HEK293 (cell line): ENCODE measurements at regions not wholly inside any gene's neighbourhood (a gene's known extent, or its start where the extent isn't known, plus 50 kb on each side); places are given as distances from the start of the nearest gene placed in this dataset.

Experiments used
- CTCF ChIA-PET: fragments of 350-600 bp; formaldehyde crosslinking; extraction: SDS; loops from one replicate; lab custom pipeline; 2021; ENCODE audit warnings: antibody characterized with exemption; lab: Yijun Ruan, JAX
- POLR2A ChIA-PET: fragments of 300-600 bp; formaldehyde crosslinking; extraction: SDS; loops from one replicate; lab custom pipeline; 2020; ENCODE audit warnings: antibody characterized with exemption, inconsistent platforms; lab: Yijun Ruan, JAX
- H3K27ac ChIP-seq: fragments of 200-500 bp; sonication (Bioruptor generic); 2 replicates; pipeline ENCODE4 v1.5.1; 2014; ENCODE audit warnings: low read depth, low read length, control low read depth, inconsistent platforms; ENCODE audit errors: extremely low read depth
- H3K36me3 ChIP-seq, 2 experiments: fragments of 200-500 bp in 1 of 2; sonication (Bioruptor generic) in 1 of 2; 1 replicate in 1 of 2; 2 replicates in 1 of 2; pipeline ENCODE4 v1.5.1; 2014 to 2017; ENCODE audit warnings: inconsistent platforms in 2 of 2, low read length in 2 of 2; ENCODE audit not compliant: control insufficient read depth in 2 of 2, insufficient read depth in 1 of 2
- H3K4me1 ChIP-seq: fragments of 200-500 bp; sonication (Bioruptor generic); 2 replicates; pipeline ENCODE4 v1.5.1; 2014; ENCODE audit warnings: mild to moderate bottlenecking, low read length, inconsistent platforms; ENCODE audit not compliant: control insufficient read depth, insufficient read depth
- H3K4me3 ChIP-seq: 2 replicates; pipeline ENCODE4 v1.5.1; 2011; ENCODE audit warnings: low read depth, mild to moderate bottlenecking, control low read depth, low read length, moderate library complexity
- H3K9me3 ChIP-seq: fragments of 200-500 bp; sonication (Bioruptor generic); 2 replicates; pipeline ENCODE4 v1.5.1; 2014; ENCODE audit warnings: low read depth, low read length, inconsistent platforms; ENCODE audit not compliant: control insufficient read depth, insufficient read depth
- PRDM1 ChIP-seq: fragments of 450-650 bp; formaldehyde crosslinking; IDR thresholded peaks from 2 replicates; pipeline ENCODE4; 2016; ENCODE audit warnings: missing biosample characterization, missing genetic modification characterization
- PRDM10 ChIP-seq: fragments of 450-650 bp; formaldehyde crosslinking; IDR thresholded peaks from 2 replicates; pipeline ENCODE4 v1.5.1; 2016; ENCODE audit warnings: missing biosample characterization, missing genetic modification characterization
- SCRT1 ChIP-seq: fragments of 450-650 bp; formaldehyde crosslinking; IDR thresholded peaks from 2 replicates; pipeline ENCODE4 v1.5.1; 2016; ENCODE audit warnings: missing biosample characterization, missing genetic modification characterization, borderline replicate concordance
- SETDB1 ChIP-seq: IDR thresholded peaks from one replicate; pipeline ENCODE4 v1.6.1; 2017; ENCODE audit warnings: mild to moderate bottlenecking, low read length, moderate library complexity, mixed read lengths; ENCODE audit not compliant: insufficient read length
- SP7 ChIP-seq: fragments of 450-650 bp; formaldehyde crosslinking; IDR thresholded peaks from 2 replicates; pipeline ENCODE4 v1.5.1; 2016; ENCODE audit warnings: missing biosample characterization, missing genetic modification characterization
- YY2 ChIP-seq: fragments of 450-650 bp; formaldehyde crosslinking; IDR thresholded peaks from 2 replicates; pipeline ENCODE4 v1.5.1; 2016; ENCODE audit warnings: missing biosample characterization, missing genetic modification characterization
- ZNF133 ChIP-seq: fragments of 450-650 bp; formaldehyde crosslinking; IDR thresholded peaks from 2 replicates; pipeline ENCODE4 v1.5.1; 2016; ENCODE audit warnings: missing biosample characterization, missing genetic modification characterization
- ZNF138 ChIP-seq: fragments of 450-650 bp; formaldehyde crosslinking; IDR thresholded peaks from 2 replicates; pipeline ENCODE4 v1.5.1; 2016; ENCODE audit warnings: missing biosample characterization, missing genetic modification characterization, borderline replicate concordance
- ZNF148 ChIP-seq: fragments of 450-650 bp; formaldehyde crosslinking; IDR thresholded peaks from 2 replicates; pipeline ENCODE4 v1.5.0; 2017; ENCODE audit warnings: missing biosample characterization, missing genetic modification characterization, borderline replicate concordance
- ZNF157 ChIP-seq: fragments of 450-650 bp; formaldehyde crosslinking; IDR thresholded peaks from 2 replicates; pipeline ENCODE4 v1.5.1; 2016; ENCODE audit warnings: missing biosample characterization, missing genetic modification characterization
- ZNF169 ChIP-seq: fragments of 450-650 bp; formaldehyde crosslinking; IDR thresholded peaks from 2 replicates; pipeline ENCODE4 v1.5.1; 2016; ENCODE audit warnings: missing biosample characterization, missing genetic modification characterization
- ZNF292 ChIP-seq: fragments of 450-650 bp; formaldehyde crosslinking; IDR thresholded peaks from 2 replicates; pipeline ENCODE4 v1.5.1; 2016; ENCODE audit warnings: low read depth, missing biosample characterization, missing genetic modification characterization, borderline replicate concordance
- ZNF302 ChIP-seq: fragments of 450-650 bp; formaldehyde crosslinking; IDR thresholded peaks from 2 replicates; pipeline ENCODE4 v1.5.1; 2016; ENCODE audit warnings: missing biosample characterization, missing genetic modification characterization, low read depth
- ZNF324 ChIP-seq: fragments of 450-650 bp; formaldehyde crosslinking; IDR thresholded peaks from 2 replicates; pipeline ENCODE4 v1.5.1; 2016; ENCODE audit warnings: missing biosample characterization, missing genetic modification characterization
- ZNF354C ChIP-seq: fragments of 450-650 bp; formaldehyde crosslinking; IDR thresholded peaks from 2 replicates; pipeline ENCODE4 v1.5.1; 2016; ENCODE audit warnings: missing biosample characterization, missing genetic modification characterization, low read depth, borderline replicate concordance
- ZNF391 ChIP-seq: fragments of 450-650 bp; formaldehyde crosslinking; IDR thresholded peaks from 2 replicates; pipeline ENCODE4 v1.5.1; 2016; ENCODE audit warnings: low read depth, missing biosample characterization, missing genetic modification characterization, borderline replicate concordance
- ZNF394 ChIP-seq: fragments of 450-650 bp; formaldehyde crosslinking; IDR thresholded peaks from 2 replicates; pipeline ENCODE4 v1.5.1; 2016; ENCODE audit warnings: missing biosample characterization, missing genetic modification characterization, mild to moderate bottlenecking, moderate library complexity, borderline replicate concordance
- ZNF398 ChIP-seq: fragments of 450-650 bp; formaldehyde crosslinking; IDR thresholded peaks from 2 replicates; pipeline ENCODE4 v1.5.1; 2017; ENCODE audit warnings: missing biosample characterization, missing genetic modification characterization
- ZNF404 ChIP-seq: fragments of 450-650 bp; formaldehyde crosslinking; IDR thresholded peaks from 2 replicates; pipeline ENCODE4 v1.5.1; 2017; ENCODE audit warnings: missing biosample characterization, missing genetic modification characterization
- ZNF433 ChIP-seq: fragments of 450-650 bp; formaldehyde crosslinking; IDR thresholded peaks from 2 replicates; pipeline ENCODE4 v1.5.1; 2016; ENCODE audit warnings: missing biosample characterization, missing genetic modification characterization, low read depth
- ZNF558 ChIP-seq: fragments of 450-650 bp; formaldehyde crosslinking; IDR thresholded peaks from 2 replicates; pipeline ENCODE4 v1.5.1; 2016; ENCODE audit warnings: missing biosample characterization, missing genetic modification characterization
- ZNF596 ChIP-seq: fragments of 450-650 bp; IDR thresholded peaks from 2 replicates; pipeline ENCODE4 v1.5.0; 2018; ENCODE audit warnings: missing biosample characterization, mild to moderate bottlenecking, missing genetic modification characterization, moderate library complexity
- ZNF600 ChIP-seq: fragments of 450-650 bp; formaldehyde crosslinking; IDR thresholded peaks from 2 replicates; pipeline ENCODE4 v1.5.1; 2016; ENCODE audit warnings: missing biosample characterization, missing genetic modification characterization
- ZNF654 ChIP-seq: fragments of 450-650 bp; formaldehyde crosslinking; IDR thresholded peaks from 2 replicates; pipeline ENCODE4 v1.5.1; 2016; ENCODE audit warnings: low read depth, missing biosample characterization, missing genetic modification characterization
- ZNF677 ChIP-seq: fragments of 450-650 bp; IDR thresholded peaks from 2 replicates; pipeline ENCODE4 v1.5.0; 2018; ENCODE audit warnings: missing biosample characterization, mild to moderate bottlenecking, missing genetic modification characterization, moderate library complexity
- ZNF785 ChIP-seq: fragments of 450-650 bp; formaldehyde crosslinking; IDR thresholded peaks from 2 replicates; pipeline ENCODE4 v1.5.1; 2016; ENCODE audit warnings: missing biosample characterization, missing genetic modification characterization
- TF ChIP-seq, protein P1 (sequence below): fragments of 450-650 bp; formaldehyde crosslinking; IDR thresholded peaks from 2 replicates; pipeline ENCODE4 v1.5.1; 2016; ENCODE audit warnings: missing biosample characterization, missing genetic modification characterization

DNA sequence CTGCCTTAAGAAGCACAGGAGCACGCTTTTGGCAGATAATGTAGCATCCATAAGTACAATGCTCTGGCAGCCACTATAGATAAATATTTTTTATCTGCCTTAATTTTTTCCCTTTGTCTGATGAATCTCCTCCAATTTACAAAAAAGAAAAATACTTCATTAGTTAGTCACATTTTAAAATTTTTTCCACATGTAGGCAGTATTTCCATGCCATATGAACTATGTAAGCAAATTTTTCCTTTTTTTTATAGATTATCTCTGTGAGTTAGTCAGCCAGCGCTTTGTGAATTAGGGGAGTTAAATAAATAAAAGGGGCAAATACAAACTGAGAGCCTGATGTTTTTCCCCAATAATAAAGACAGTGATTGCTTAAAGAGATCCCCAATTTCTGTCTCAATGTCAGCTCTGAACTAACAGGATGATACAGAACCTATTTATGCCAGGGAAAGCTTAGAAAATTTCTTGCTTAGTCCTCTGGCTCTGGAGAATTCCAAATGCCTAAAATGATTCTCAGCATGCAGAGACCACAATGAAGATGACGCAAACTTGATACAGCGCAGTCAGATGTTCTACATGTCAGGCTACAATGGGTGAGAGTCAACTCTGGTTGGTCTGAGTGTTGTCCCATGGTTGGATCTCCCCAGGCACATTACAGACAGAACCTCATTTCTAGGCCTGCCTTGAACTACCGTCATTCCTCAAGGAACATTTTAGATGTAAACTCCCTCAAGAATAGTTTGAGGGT is 390.4 kb upstream of the CDH6 start:
- Histone ChIP-seq H3K4me3 (no peak overlapping the region), H3K9me3 (no peaks in the 10 kb centered on the region), H3K36me3 (no peaks in the 10 kb centered on the region), H3K4me1 (no peaks in the 10 kb centered on the region), H3K27ac (no peak overlapping the region)
- TF ChIP-seq ZNF157 (tag by site-specific recombination) (no peak), ZNF433 (no peak), ZNF391 (no peak), ZNF600 (tag by site-specific recombination) (no peak), ZNF654 (tag by site-specific recombination) (no peak), ZNF302 (tag by site-specific recombination) (no peak), SCRT1 (tag by site-specific recombination) (no peak), ZNF292 (tag by site-specific recombination) (no peak), ZNF169 (no peak), ZNF354C (no peak), SP7 (no peak), ZNF138 (tag by site-specific recombination) (no peak), ZNF596 (tag by site-specific recombination) (no peak), SETDB1 (no peak), ZNF785 (tag by site-specific recombination) (no peak)
- TF ChIP-seq, protein P1, sequence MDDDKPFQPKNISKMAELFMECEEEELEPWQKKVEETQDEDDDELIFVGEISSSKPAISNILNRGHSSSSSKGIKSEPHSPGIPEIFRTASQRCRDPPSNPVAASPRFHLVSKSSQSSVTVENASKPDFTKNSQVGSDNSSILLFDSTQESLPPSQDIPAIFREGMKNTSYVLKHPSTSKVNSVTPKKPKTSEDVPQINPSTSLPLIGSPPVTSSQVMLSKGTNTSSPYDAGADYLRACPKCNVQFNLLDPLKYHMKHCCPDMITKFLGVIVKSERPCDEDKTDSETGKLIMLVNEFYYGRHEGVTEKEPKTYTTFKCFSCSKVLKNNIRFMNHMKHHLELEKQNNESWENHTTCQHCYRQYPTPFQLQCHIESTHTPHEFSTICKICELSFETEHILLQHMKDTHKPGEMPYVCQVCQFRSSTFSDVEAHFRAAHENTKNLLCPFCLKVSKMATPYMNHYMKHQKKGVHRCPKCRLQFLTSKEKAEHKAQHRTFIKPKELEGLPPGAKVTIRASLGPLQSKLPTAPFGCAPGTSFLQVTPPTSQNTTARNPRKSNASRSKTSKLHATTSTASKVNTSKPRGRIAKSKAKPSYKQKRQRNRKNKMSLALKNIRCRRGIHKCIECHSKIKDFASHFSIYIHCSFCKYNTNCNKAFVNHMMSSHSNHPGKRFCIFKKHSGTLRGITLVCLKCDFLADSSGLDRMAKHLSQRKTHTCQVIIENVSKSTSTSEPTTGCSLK, result no peak
- CTCF ChIA-PET, result no interaction called here
- POLR2A ChIA-PET, result no interaction called here

- CTCF ChIA-PET, result no interaction called here
- Histone ChIP-seq H3K9me3 (no peaks in the 10 kb centered on the region), H3K4me1 (no peaks in the 10 kb centered on the region), H3K36me3 (no peaks in the 10 kb centered on the region), H3K27ac (no peak overlapping the region), H3K4me3 (no peak overlapping the region)
- POLR2A ChIA-PET, result no interaction called here
- TF ChIP-seq ZNF148 (tag by site-specific recombination) (no peak), PRDM1 (tag by site-specific recombination) (no peak), ZNF398 (tag by site-specific recombination) (no peak), ZNF394 (tag by site-specific recombination) (no peak), ZNF677 (tag by site-specific recombination) (no peak), ZNF302 (tag by site-specific recombination) (no peak), ZNF133 (tag by site-specific recombination) (no peak), ZNF324 (tag by site-specific recombination) (no peak), PRDM10 (no peak), ZNF558 (tag by site-specific recombination) (no peak), ZNF404 (no peak), YY2 (tag by site-specific recombination) (no peak)
Measured at GRCh38 chr5:30781643-30782042, 411.8 kb upstream of the CDH6 start.
